Liver (tissue), 7 donors: ENCODE measurements at regions not wholly inside any gene's neighbourhood (a gene's known extent, or its start where the extent isn't known, plus 50 kb on each side); places are given as distances from the start of the nearest gene placed in this dataset.

Experiments
- DNase-seq: peaks from one replicate; pipeline ENCODE4 v3.0.0-alpha.2; 2017; ENCODE audit warnings: low spot score
- H3K27ac ChIP-seq, 2 donors: one replicate each; pipeline ENCODE4 v1.7.0; 2013; ENCODE audit warnings: inconsistent platforms in 2 of 2, low read length in 2 of 2, control low read depth in 1 of 2, low read depth in 1 of 2, mild to moderate bottlenecking in 1 of 2
- H3K27me3 ChIP-seq, 4 donors: one replicate each; pipeline versions ENCODE4 v1.6.1 to v1.7.0; 2013; ENCODE audit warnings: low read length in 3 of 4, inconsistent platforms in 1 of 4, mild to moderate bottlenecking in 1 of 4, moderate library complexity in 1 of 4; ENCODE audit not compliant: control insufficient read depth in 4 of 4, insufficient read depth in 4 of 4
- H3K36me3 ChIP-seq, 4 donors: one replicate each; pipeline versions ENCODE4 v1.6.1 to v1.7.0; 2013; ENCODE audit warnings: low read length in 3 of 4, mild to moderate bottlenecking in 3 of 4, low read depth in 1 of 4, moderate library complexity in 1 of 4; ENCODE audit not compliant: control insufficient read depth in 4 of 4, insufficient read depth in 3 of 4
- H3K4me1 ChIP-seq, 4 donors: one replicate each; pipeline versions ENCODE4 v1.6.1 to v1.7.0; 2013; ENCODE audit warnings: low read length in 3 of 4, mild to moderate bottlenecking in 3 of 4, moderate library complexity in 1 of 4; ENCODE audit not compliant: control insufficient read depth in 4 of 4, insufficient read depth in 4 of 4
- H3K4me3 ChIP-seq, 3 donors: one replicate each; pipeline versions ENCODE4 v1.6.1 to v1.7.0; 2013; ENCODE audit warnings: low read length in 3 of 3, control low read depth in 1 of 3, low read depth in 1 of 3, mild to moderate bottlenecking in 1 of 3
- H3K9ac ChIP-seq, 2 donors: one replicate each; pipeline ENCODE4 v1.7.0; 2013; ENCODE audit warnings: low read length in 2 of 2, mild to moderate bottlenecking in 2 of 2, moderate library complexity in 2 of 2, control low read depth in 1 of 2, low read depth in 1 of 2
- H3K9me3 ChIP-seq, 4 donors: one replicate each; pipeline versions ENCODE4 v1.6.1 to v1.7.0; 2013; ENCODE audit warnings: low read length in 3 of 4; ENCODE audit not compliant: control insufficient read depth in 4 of 4
- ATF3 ChIP-seq: IDR thresholded peaks from 2 replicates; pipeline ENCODE4 v1.6.1; 2016; ENCODE audit warnings: antibody characterized with exemption
- EGR1 ChIP-seq, 2 donors: IDR thresholded peaks; 2 replicates each; pipeline ENCODE4 v1.6.1; 2016 to 2018; ENCODE audit warnings: antibody characterized with exemption in 2 of 2, low read depth in 2 of 2
- FOXA1 ChIP-seq: IDR thresholded peaks from 2 replicates; pipeline ENCODE4 v1.6.1; 2016; ENCODE audit warnings: antibody characterized with exemption
- FOXA2 ChIP-seq: IDR thresholded peaks from 2 replicates; pipeline ENCODE4 v1.6.1; 2016; ENCODE audit warnings: antibody characterized with exemption
- GABPA ChIP-seq, 2 donors: IDR thresholded peaks in 1 of 2; conservative IDR thresholded peaks in 1 of 2; 2 replicates each; pipeline ENCODE4 v1.6.1; 2016; ENCODE audit warnings: antibody characterized with exemption in 2 of 2, mild to moderate bottlenecking in 1 of 2, moderate library complexity in 1 of 2
- HNF4A ChIP-seq, 2 donors: conservative IDR thresholded peaks; 2 replicates each; pipeline ENCODE4 v1.6.1; 2016; ENCODE audit warnings: antibody characterized with exemption in 2 of 2, mild to moderate bottlenecking in 2 of 2
- HNF4G ChIP-seq: IDR thresholded peaks from 2 replicates; pipeline ENCODE4 v1.6.1; 2016; ENCODE audit warnings: antibody characterized with exemption
- JUND ChIP-seq, 2 donors: IDR thresholded peaks; 2 replicates each; pipeline ENCODE4 v1.6.1; 2016; ENCODE audit warnings: antibody characterized with exemption in 2 of 2
- NR2F2 ChIP-seq: IDR thresholded peaks from 2 replicates; pipeline ENCODE4 v1.6.1; 2016; ENCODE audit warnings: antibody characterized with exemption
- RAD21 ChIP-seq, 2 donors: IDR thresholded peaks; 2 replicates each; pipeline ENCODE4 v1.6.1; 2016; ENCODE audit warnings: antibody characterized with exemption in 2 of 2, mild to moderate bottlenecking in 2 of 2
- RXRA ChIP-seq, 2 donors: IDR thresholded peaks; 2 replicates each; pipeline ENCODE4 v1.6.1; 2017 to 2018; ENCODE audit warnings: antibody characterized with exemption in 2 of 2, mild to moderate bottlenecking in 1 of 2
- SP1 ChIP-seq: IDR thresholded peaks from 2 replicates; pipeline ENCODE4 v1.6.1; 2018; ENCODE audit warnings: antibody characterized with exemption, mild to moderate bottlenecking
- TAF1 ChIP-seq: conservative IDR thresholded peaks from 2 replicates; pipeline ENCODE4 v1.6.1; 2016; ENCODE audit warnings: antibody characterized with exemption, mild to moderate bottlenecking
- YY1 ChIP-seq: IDR thresholded peaks from 2 replicates; pipeline ENCODE4 v1.6.1; 2016; ENCODE audit warnings: antibody characterized with exemption, mild to moderate bottlenecking
- WGBS: extraction: QIAGEN DNeasy Blood & Tissue Kit; methylation state at CpG from one replicate; pipeline ENCODE4 v1.1.7; 2013; 5-methylcytosine and 5-hydroxymethylcytosine counted together
- TF ChIP-seq, protein P1 (sequence below): IDR thresholded peaks from 2 replicates; pipeline ENCODE4 v1.6.1; 2016; ENCODE audit warnings: antibody characterized with exemption
- TF ChIP-seq, protein P2 (sequence below): IDR thresholded peaks from 2 replicates; pipeline ENCODE4 v1.6.1; 2016; ENCODE audit warnings: antibody characterized with exemption, mild to moderate bottlenecking
- TF ChIP-seq, protein P3 (sequence below): IDR thresholded peaks from 2 replicates; pipeline ENCODE4 v1.6.1; 2016; ENCODE audit warnings: antibody characterized with exemption
- donor health status: healthy.
- donor health status: healthy.
- donor health status: healthy.
- donor health status: healthy.

DNA sequence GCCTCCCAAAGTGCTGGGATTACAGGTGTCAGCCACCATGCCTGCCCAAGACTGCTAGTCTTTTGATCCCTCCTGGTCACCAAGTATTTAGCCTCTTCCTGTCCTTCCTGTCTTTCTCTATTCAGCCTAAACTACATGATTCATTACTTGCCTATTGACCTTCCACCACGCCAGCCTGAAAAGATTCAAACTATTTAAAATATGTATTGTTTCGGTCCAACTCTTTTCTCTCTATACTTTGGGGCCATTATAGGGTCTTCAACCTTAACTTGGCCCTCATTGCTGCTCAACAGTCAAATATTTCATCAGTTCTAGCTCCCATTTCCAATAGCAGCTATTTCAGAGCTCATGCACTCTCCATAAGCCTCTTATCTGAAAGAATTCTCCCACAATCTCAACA lies 153.0 kb downstream of the TNFSF18 start:
- no peaks in the 10 kb centered on the region for H3K27me3 ChIP-seq
- DNase-seq: no peak
- 86% methylated on average over 2 of the region's 2 CpGs for WGBS
- no peaks in the 10 kb centered on the region for H3K9me3 ChIP-seq
- TF ChIP-seq SP1 (no peak), RXRA (IDR thresholded peaks at IDR 0.05) (no peak), NR2F2 (no peak), FOXA1 (no peak), TAF1 (no peak)
- H3K9ac ChIP-seq: no peak overlapping the region
- no peaks in the 10 kb centered on the region for H3K4me1 ChIP-seq
- H3K4me3 ChIP-seq: no peak overlapping the region
- H3K27ac ChIP-seq: no peak overlapping the region
- no peaks in the 10 kb centered on the region for H3K36me3 ChIP-seq

DNA sequence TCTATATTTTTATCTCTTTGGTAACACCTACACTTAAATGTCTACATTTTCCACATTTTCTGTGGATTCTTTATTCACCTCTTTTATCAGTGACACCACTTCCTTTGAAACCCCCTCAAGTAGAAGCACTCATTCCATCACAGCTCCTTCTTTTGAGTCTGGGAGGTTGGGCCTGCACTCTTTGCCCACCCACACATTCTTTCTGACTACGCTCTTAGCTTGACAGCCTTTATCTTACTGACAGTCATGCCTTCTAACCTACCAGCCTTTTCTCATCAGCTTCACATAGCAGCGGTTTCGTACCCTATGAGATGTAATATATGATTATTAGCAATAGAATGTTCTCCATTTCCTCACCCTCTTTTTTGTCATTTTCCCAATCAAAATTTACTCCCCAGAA lies 151.9 kb downstream of the TNFSF18 start:
- H3K4me1 ChIP-seq: no peaks in the 10 kb centered on the region
- no peak overlapping the region for H3K4me3 ChIP-seq
- DNase-seq: no peak
- H3K36me3 ChIP-seq: no peaks in the 10 kb centered on the region
- TF ChIP-seq HNF4A (conservative IDR thresholded peaks at IDR 0.05) (no peak), RXRA (IDR thresholded peaks at IDR 0.05) (no peak), JUND (IDR thresholded peaks at IDR 0.05) (no peak), ATF3 (no peak), GABPA (IDR thresholded peaks at IDR 0.05 in 1 of 2, conservative IDR thresholded peaks at IDR 0.05 in 1 of 2) (no peak), RAD21 (IDR thresholded peaks at IDR 0.05) (no peak), HNF4G (no peak), NR2F2 (no peak)
- no peaks in the 10 kb centered on the region for H3K9me3 ChIP-seq
- H3K27ac ChIP-seq: no peak overlapping the region
- no peak overlapping the region for H3K9ac ChIP-seq
- no peaks in the 10 kb centered on the region for H3K27me3 ChIP-seq
- WGBS: 97% methylated on average over 3 of the region's 3 CpGs

GRCh38 chr1:172900376-172900997 lies 150.3 kb downstream of the TNFSF18 start:
- 88% methylated on average over 2 of the region's 2 CpGs for WGBS
- TF ChIP-seq TAF1: no peak
- no peak for TF ChIP-seq RAD21 (IDR thresholded peaks at IDR 0.05)
- no peak for TF ChIP-seq HNF4A (conservative IDR thresholded peaks at IDR 0.05)
- TF ChIP-seq GABPA (IDR thresholded peaks at IDR 0.05 in 1 of 2, conservative IDR thresholded peaks at IDR 0.05 in 1 of 2): no peak
- TF ChIP-seq JUND (IDR thresholded peaks at IDR 0.05): no peak
- TF ChIP-seq, protein P1, sequence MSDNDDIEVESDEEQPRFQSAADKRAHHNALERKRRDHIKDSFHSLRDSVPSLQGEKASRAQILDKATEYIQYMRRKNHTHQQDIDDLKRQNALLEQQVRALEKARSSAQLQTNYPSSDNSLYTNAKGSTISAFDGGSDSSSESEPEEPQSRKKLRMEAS: no peak
- TF ChIP-seq, protein P2, sequence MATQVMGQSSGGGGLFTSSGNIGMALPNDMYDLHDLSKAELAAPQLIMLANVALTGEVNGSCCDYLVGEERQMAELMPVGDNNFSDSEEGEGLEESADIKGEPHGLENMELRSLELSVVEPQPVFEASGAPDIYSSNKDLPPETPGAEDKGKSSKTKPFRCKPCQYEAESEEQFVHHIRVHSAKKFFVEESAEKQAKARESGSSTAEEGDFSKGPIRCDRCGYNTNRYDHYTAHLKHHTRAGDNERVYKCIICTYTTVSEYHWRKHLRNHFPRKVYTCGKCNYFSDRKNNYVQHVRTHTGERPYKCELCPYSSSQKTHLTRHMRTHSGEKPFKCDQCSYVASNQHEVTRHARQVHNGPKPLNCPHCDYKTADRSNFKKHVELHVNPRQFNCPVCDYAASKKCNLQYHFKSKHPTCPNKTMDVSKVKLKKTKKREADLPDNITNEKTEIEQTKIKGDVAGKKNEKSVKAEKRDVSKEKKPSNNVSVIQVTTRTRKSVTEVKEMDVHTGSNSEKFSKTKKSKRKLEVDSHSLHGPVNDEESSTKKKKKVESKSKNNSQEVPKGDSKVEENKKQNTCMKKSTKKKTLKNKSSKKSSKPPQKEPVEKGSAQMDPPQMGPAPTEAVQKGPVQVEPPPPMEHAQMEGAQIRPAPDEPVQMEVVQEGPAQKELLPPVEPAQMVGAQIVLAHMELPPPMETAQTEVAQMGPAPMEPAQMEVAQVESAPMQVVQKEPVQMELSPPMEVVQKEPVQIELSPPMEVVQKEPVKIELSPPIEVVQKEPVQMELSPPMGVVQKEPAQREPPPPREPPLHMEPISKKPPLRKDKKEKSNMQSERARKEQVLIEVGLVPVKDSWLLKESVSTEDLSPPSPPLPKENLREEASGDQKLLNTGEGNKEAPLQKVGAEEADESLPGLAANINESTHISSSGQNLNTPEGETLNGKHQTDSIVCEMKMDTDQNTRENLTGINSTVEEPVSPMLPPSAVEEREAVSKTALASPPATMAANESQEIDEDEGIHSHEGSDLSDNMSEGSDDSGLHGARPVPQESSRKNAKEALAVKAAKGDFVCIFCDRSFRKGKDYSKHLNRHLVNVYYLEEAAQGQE: no peak
- TF ChIP-seq EGR1 (IDR thresholded peaks at IDR 0.05; ENCODE audit: low read depth in 2 of 2): no peak
- no peak for TF ChIP-seq FOXA1
- TF ChIP-seq SP1: no peak
- TF ChIP-seq YY1: no peak
- no peak for TF ChIP-seq ATF3
- TF ChIP-seq, protein P3, sequence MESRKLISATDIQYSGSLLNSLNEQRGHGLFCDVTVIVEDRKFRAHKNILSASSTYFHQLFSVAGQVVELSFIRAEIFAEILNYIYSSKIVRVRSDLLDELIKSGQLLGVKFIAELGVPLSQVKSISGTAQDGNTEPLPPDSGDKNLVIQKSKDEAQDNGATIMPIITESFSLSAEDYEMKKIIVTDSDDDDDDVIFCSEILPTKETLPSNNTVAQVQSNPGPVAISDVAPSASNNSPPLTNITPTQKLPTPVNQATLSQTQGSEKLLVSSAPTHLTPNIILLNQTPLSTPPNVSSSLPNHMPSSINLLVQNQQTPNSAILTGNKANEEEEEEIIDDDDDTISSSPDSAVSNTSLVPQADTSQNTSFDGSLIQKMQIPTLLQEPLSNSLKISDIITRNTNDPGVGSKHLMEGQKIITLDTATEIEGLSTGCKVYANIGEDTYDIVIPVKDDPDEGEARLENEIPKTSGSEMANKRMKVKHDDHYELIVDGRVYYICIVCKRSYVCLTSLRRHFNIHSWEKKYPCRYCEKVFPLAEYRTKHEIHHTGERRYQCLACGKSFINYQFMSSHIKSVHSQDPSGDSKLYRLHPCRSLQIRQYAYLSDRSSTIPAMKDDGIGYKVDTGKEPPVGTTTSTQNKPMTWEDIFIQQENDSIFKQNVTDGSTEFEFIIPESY: no peak
- TF ChIP-seq FOXA2: no peak
- TF ChIP-seq RXRA (IDR thresholded peaks at IDR 0.05): no peak
- H3K27ac ChIP-seq: no peak overlapping the region

More at GRCh38 chr1:172900376-172900997, 150.3 kb downstream of the TNFSF18 start:
- DNase-seq: no peak
- no peak overlapping the region for H3K4me3 ChIP-seq
- H3K4me1 ChIP-seq: no peaks in the 10 kb centered on the region
- H3K9ac ChIP-seq: no peak overlapping the region
- H3K27me3 ChIP-seq: no peaks in the 10 kb centered on the region
- no peaks in the 10 kb centered on the region for H3K9me3 ChIP-seq
- H3K36me3 ChIP-seq: no peaks in the 10 kb centered on the region
